ENCODE measurements at regions not wholly inside any gene's neighbourhood (a gene's known extent, or its start where the extent isn't known, plus 50 kb on each side); places are given as distances from the start of the nearest gene placed in this dataset.

DNA sequence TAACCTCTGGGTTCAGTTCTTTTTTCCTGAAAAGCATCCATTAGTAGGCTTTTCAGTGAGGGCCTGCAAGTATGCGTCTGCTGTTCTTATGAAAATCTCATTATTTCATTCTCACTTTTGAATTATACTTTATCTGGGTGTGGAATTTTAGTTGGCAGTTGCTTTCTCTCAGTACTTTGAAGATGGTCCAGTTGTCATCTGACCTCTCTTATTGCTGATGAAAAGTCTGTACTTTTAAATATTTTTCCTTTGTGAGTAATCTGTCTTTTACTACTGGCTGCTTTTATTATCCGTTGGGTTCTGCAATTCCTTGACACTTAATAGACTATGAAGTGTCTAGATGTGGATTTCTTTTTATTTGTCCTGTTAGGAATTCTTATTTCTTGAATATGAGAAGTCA, 307.8 kb downstream of the CYP26B1 start:
- no peak for DNase-seq (ENCODE audit: low spot score)

DNA sequence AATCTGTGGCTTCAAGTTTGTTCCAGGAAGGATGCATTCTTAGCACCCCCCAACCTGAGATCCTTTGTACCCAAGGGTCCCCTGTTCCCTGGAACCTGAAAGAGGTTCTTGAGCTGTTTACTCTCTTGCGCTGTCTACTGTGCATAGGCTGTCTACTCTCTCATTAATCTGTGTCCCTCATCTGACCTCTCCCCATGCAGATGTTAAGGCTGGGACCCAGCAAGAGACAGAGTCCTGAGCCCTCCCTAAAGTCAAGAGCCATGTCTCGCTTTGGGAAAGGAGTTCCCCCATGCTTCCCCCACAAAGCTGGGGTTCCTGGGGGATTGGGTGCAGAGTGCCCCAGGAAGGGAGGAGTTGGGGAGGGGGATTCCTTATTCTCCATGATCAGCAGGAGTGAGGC, 312.9 kb downstream of the CYP26B1 start:
- no peak for DNase-seq (ENCODE audit: low spot score)

GRCh38 chr2:71833855-71834560, 313.7 kb downstream of the CYP26B1 start:
- no peak for DNase-seq (ENCODE audit: low spot score)

GRCh38 chr2:71833272-71833671, 314.4 kb downstream of the CYP26B1 start:
- DNase-seq (ENCODE audit: low spot score) = no peak

DNA sequence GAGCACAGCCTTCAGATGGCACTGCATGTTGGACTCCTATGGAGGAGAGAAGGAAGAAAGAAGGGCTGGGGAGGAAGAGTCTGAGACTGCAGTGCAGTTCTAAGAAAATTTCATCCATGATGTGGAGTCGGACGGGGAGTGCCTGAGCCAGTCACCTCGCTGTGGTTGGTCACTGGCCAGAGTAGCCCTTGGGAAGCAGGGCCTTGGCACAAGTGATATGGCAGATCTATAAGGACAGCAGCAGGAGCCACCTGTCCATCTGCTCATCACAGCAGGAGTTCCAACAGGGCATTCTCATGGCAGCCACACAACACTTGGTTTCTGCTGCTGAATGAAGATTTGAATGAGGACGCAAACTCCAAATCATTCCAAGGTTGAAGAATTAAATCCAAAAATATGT, 314.8 kb downstream of the CYP26B1 start:
- no peak for DNase-seq (ENCODE audit: low spot score)

DNA sequence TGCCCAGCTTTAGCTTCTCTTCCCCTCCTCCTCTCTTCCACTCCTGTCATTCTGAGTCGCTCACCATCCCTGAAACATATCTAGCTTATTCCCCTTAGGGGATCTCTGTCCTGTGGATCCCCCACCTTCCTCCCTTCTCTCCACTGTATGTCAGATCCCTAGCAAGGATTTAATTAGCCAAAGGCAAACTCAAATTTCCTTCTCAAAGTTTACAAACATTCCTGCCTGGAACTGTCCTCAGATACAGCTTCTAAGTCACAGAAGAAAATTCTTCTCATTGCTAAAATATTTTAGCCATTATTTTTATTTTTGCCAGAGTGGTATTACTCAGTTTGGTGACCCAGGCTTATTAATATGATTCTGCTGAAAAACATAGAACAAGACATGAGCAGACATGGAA, 315.3 kb downstream of the CYP26B1 start:
- DNase-seq (ENCODE audit: low spot score) = no peak

DNA sequence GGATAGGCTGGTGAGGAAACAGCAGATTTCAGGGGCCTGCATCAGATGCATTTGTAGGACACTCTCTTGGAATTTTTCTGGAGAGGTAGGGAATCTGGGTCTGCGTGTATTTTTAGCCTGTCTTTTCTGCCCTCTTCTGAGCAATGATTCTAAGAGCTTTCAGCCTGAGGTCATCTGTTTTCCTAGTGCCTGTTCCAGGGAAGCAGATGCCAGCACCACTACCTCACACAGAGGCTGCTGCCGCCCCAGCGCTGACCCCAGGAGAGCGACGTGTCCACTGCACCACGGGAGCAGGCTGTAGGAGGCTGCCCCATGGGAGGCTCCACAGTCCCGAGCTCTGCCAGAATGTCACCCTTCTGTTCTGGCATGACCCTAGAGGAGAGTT, 316.5 kb downstream of the CYP26B1 start:
- no peak for DNase-seq (ENCODE audit: low spot score)

GRCh38 chr2:71830497-71831192, 317.0 kb downstream of the CYP26B1 start:
- no peak for DNase-seq (ENCODE audit: low spot score)

- DNase-seq (ENCODE audit: low spot score) = no peak
Observed at GRCh38 chr2:71829008-71829407, 318.7 kb downstream of the CYP26B1 start.

GRCh38 chr2:71827973-71828372, 319.7 kb downstream of the CYP26B1 start:
- DNase-seq (ENCODE audit: low spot score) = no peak

DNA sequence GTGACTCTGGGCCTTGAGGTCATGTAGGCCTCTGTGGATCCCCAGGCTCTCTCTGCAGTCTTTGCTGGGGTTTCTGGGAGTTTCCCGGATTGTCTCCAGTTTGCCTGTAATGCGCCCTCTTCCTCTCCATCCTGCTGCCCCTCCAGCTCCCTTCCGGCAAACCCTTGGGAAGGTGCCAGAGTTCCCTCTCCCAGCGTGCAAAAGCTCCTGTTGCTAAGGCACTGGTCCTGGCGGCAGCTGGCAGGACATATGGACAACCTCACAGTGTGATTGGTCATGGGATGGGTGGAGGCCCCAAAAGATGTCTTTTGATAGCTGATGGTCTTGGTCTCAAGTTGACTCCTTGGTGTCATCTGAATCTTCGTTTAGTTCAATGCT, 320.1 kb downstream of the CYP26B1 start:
- no peak for DNase-seq (ENCODE audit: low spot score)

DNA sequence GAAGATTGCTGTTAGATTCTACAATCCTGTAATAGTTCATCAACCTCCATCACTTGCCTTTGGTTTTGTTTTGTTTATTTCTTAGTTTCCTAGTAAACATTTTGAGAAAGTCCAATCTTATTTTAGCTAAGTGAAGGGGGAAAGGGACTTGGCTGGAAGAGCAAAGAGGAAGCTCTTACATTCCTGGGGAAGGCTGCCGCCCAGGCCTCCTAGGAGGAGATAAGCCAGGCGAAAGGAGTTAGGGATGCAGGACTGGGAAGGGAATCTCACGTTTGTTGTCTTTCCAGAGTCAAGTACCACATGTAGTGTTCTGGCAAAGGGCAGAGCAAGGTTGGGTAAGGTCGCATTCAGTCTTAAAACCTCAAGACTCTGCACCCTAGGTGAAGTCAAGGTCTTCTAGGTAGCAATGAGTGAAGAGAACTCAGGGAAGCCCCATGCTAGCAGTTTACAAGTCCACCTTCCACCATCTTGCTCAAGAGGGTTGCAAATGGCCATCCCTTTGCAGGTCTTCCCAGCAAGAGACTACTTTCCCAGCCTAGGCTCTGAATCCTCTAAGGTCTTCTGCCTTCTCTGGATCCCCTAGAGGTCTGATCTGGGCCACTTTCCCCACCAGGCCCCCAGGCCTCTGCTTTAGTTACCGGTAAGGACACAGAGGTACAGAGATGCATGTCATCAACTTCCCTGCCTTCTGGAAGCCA, 320.7 kb downstream of the CYP26B1 start:
- DNase-seq (ENCODE audit: low spot score) = no peak

DNA sequence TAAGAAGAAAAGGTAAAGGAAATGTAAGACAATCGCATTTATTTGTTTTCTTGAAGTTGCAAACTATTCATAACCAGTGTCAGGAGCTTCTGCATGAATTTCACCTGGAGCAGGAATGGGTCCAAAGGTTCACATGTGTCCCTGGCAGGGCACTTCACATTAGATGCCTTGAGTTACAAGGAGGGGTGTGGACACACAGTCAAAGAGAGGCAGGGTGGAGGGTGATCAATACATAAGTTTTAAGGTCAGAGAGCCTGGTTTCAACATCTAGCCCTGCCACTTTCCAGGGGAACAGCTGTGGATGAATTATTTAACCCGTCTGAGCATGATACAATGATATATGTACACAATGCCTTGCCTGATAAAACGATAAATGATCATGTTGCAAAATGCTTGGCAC, 321.4 kb downstream of the CYP26B1 start:
- DNase-seq (ENCODE audit: low spot score) = no peak

DNA sequence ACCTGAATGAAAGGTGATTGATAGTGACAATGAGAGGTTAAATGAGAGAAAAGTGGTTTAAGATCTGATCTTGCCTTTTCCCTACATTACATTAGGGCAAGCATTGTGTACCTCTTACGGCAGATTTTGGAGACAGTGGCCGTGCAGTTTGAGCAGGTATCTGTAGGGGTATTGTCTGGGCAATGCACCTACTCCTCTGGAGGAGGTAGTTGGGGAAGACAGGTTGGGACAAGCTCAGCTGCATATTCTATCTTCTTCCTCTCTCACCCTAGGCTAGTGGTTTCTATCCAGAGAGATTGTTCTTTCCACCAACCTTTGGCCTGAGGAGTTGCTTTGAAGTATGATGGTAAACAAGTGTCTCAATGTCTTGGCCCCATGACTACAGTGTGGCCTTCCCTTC, 323.2 kb downstream of the CYP26B1 start:
- DNase-seq (ENCODE audit: low spot score) = no peak

DNA sequence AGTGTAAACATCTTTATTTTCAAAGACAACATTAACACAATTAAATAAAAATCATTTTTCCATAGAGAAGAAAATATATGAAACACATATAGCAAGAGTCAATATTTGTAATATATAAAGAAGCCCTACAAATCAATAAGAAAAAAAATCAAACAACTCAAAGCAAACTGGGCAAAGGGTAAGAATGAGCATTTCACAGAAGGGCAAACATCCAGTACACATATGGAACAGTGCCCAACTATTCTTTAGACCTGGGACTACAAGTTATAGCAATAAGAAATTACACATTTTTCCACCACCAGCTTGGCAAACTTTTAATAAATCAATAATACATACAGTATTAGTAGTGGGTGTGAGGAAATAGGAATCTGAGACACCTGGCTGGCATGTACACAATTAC, 324.1 kb downstream of the CYP26B1 start:
- no peak for DNase-seq (ENCODE audit: low spot score)

GRCh38 chr2:71822463-71822862, 325.2 kb downstream of the CYP26B1 start:
- DNase-seq (ENCODE audit: low spot score) = no peak

- no peak for DNase-seq (ENCODE audit: low spot score)
Observed at GRCh38 chr2:71821856-71822255, 325.8 kb downstream of the CYP26B1 start.

- no peak for DNase-seq (ENCODE audit: low spot score)
Observed at GRCh38 chr2:71816815-71817214, 330.8 kb downstream of the CYP26B1 start.

- DNase-seq (ENCODE audit: low spot score) = no peak
Observed at GRCh38 chr2:71815701-71816474, 331.8 kb downstream of the CYP26B1 start.

DNA sequence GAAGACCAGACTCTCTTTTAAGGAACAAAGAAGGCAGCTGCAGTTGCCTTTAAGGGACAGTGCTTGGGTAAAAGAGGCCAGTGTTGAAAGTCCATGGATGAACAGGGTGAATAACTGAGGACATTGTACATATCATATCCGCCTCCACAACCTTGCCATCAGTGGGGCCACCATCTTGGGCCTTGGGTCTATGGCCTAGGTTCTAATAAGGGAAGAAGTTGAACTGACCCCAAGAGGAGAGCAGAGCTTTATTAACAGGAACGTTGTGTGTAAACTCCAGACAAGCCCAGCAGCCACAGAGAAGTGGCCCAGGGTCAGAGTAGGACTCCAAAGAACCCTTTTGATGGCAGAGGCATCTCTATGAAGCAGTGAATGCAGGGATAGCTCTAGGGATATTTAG, 332.8 kb downstream of the CYP26B1 start:
- DNase-seq (ENCODE audit: low spot score) = no peak

DNA sequence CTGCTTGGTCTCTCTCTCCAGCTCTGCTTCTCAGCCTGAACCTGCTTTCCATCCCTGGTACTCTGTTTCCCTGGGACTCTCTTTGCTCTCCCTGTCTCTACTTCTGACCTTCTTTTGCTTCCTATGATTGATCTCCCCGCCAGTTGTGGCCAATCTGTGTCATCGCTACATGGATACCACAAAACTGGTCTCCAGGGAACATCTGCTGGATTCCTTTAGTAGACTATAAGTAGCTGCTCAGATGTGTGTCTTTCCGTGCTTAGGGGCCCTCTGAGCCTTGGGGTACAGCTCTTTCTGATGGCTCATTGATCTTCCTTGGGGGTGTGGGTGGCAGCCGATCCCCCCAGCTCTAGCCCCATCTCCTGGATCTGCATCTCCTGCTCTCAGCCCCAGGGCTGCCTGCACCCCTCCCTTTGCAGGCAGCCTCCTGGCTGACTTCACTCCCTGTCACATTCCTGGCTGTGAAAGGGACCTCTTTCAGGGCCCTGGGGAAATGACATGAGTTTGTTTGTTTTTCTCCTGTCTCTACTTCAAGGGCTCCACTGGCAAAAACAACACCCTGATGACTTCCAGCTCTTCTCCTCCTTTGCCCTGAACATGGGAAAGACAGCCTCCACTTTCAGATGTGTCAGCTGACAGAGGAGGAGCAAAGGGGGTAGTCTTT, 333.7 kb downstream of the CYP26B1 start:
- no peak for DNase-seq (ENCODE audit: low spot score)

GRCh38 chr2:71813315-71813714, 334.3 kb downstream of the CYP26B1 start:
- DNase-seq (ENCODE audit: low spot score) = no peak

All from CD4-positive, alpha-beta T cell treated with Interleukin-2 at 100 ng/mL for 4 hours (primary cell).